GM12865 (cell line): ENCODE measurements at regions not wholly inside any gene's neighbourhood (a gene's known extent, or its start where the extent isn't known, plus 50 kb on each side); places are given as distances from the start of the nearest gene placed in this dataset.

Source experiments
- DNase-seq: peaks from one replicate; pipeline ENCODE4 v3.0.0; 2010; ENCODE audit warnings: low read depth
- H3K4me3 ChIP-seq: 2 replicates; pipeline ENCODE4 v1.5.1; 2011; ENCODE audit warnings: mild to moderate bottlenecking, low read depth, low read length, control low read depth
- CTCF ChIP-seq: IDR thresholded peaks from 2 replicates; pipeline ENCODE4 v1.5.1; 2011; ENCODE audit warnings: low read length, control low read depth, low read depth, inconsistent platforms; ENCODE audit not compliant: insufficient read depth; ENCODE audit errors: missing control alignments

- no peak overlapping the region for H3K4me3 ChIP-seq
- no peak for TF ChIP-seq CTCF
- DNase-seq, result no peak
Observed at GRCh38 chr7:115883629-115884028, 146.9 kb downstream of the TFEC start.

GRCh38 chr7:115881476-115881875 lies 149.1 kb downstream of the TFEC start:
- no peak for TF ChIP-seq CTCF
- no peak overlapping the region for H3K4me3 ChIP-seq
- DNase-seq, result no peak

GRCh38 chr7:115879171-115879570 lies 151.4 kb downstream of the TFEC start:
- TF ChIP-seq CTCF, result no peak
- DNase-seq, result no peak
- H3K4me3 ChIP-seq, result no peak overlapping the region

- no peak overlapping the region for H3K4me3 ChIP-seq
Observed at GRCh38 chr7:115869801-115870200, 160.8 kb downstream of the TFEC start.

GRCh38 chr7:115869190-115869589 lies 161.4 kb downstream of the TFEC start:
- TF ChIP-seq CTCF, result no peak
- H3K4me3 ChIP-seq, result no peak overlapping the region
- DNase-seq, result no peak

More at GRCh38 chr7:115869801-115870200, 160.8 kb downstream of the TFEC start:
- no peak for DNase-seq
- TF ChIP-seq CTCF, result no peak

- TF ChIP-seq CTCF, result no peak
Observed at GRCh38 chr7:115868369-115868768, 162.2 kb downstream of the TFEC start.

GRCh38 chr7:115864082-115864481 lies 166.5 kb downstream of the TFEC start:
- no peak for DNase-seq

More at GRCh38 chr7:115868369-115868768, 162.2 kb downstream of the TFEC start:
- H3K4me3 ChIP-seq, result no peak overlapping the region
- no peak for DNase-seq

More at GRCh38 chr7:115864082-115864481, 166.5 kb downstream of the TFEC start:
- H3K4me3 ChIP-seq, result no peak overlapping the region
- no peak for TF ChIP-seq CTCF
